NCI-H2081 (cell line): ENCODE measurements at regions not wholly inside any gene's neighbourhood (a gene's known extent, or its start where the extent isn't known, plus 50 kb on each side); places are given as distances from the start of the nearest gene placed in this dataset.

ENCODE experiments used
- DNase-seq, 2 experiments: peaks; one replicate each; lab custom pipeline; 2025; lab: John Stamatoyannopoulos, UW

DNA sequence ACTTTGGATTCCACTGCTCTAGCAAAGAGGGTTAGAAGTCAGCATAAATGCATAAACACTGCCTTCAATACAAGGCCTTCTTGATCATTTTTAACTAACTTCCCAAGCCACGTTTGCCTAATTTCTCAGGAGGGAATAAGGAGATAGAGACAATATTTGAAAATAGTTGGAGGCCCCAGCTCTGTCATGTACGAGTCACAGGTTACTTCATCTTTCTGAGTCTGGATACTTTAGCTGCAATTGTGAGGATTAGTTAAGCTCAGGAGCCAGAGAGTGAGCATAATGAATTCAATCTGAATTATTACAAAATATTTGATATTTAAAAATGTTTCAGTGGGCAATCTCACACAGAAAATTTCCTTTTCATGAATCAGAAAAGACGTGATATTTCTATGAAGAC is 298.9 kb downstream of the SHOX2 start:
- DNase-seq, result no peak

DNA sequence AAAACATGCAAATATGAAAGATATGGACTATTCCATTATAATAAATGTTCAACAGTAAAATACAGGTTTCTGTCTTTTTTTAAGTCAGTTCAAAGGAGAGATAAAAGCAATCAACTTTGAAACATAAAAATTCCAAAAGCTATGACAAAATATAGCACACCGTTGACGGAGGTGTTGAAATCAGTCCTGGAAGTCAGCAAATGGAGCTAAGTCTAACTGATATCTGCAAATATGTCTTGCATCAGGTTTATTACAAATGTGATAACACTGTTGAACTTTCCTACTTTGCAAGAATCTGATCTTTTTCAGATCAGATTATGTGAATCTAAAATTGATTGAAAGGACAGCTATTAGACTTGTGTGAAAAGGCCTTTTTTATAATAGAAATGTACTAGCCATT is 300.7 kb downstream of the SHOX2 start:
- DNase-seq, result no peak

DNA sequence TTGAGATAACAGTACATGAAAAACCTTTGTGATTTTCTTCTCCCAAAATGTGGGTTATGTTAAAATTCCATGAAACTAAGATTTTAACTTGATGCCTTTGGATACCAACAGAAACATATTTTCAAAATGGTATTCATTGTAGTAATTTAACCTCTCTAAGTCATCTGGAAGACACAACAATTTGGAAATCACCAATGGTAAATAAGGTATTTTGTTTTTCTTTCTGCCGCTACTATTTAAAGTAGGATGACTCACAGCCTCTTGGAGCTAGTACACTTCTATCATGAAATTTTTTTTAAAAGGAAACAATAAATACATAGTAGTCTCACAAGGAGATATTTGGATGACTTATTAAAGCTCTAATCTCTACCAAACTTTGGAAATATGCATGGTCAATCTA is 291.6 kb upstream of the VEPH1 start:
- no peak for DNase-seq

DNA sequence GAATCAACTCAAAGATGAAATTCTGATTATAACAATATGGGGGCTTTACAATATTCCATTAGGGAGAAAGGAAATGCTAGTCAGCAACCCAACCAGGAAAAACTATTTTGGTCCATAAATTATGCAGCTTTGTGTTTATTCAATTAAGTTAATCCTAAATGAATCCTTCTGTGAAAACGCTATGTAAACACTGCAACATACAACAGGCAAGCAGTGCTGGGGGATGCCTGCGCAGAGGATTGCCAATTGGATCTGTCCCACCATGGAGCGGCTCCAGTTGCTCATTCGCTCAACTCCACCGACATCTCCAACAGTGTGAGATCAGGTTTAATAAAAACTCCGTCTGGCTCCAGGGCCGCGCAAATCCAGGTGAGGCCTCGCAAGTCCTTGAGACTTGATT is 290.5 kb upstream of the VEPH1 start:
- no peak for DNase-seq

DNA sequence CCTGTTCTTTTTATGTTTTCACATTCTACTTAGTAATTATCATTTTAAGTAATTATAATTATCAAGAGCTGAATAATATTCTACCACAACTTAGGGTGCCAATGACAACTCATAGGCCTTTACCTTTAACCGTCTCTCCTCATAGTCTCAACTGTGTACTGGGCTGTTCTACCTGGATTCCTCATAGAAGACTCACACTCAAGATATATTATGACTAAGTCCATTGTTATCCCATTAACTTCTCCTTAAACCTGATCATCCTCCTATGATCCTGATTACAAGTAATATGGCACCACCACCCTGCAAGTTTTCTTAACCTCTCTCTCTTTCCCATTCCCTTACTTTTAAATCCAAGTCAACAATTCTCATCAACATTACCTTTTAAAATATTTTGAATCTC is 285.9 kb upstream of the VEPH1 start:
- no peak for DNase-seq

- DNase-seq, result no peak
Observed at GRCh38 chr3:157786618-157787017, 283.4 kb upstream of the VEPH1 start.

GRCh38 chr3:157786211-157786610 is 283.0 kb upstream of the VEPH1 start:
- DNase-seq, result no peak

- no peak for DNase-seq
Observed at GRCh38 chr3:157785102-157785826, 282.0 kb upstream of the VEPH1 start.

DNA sequence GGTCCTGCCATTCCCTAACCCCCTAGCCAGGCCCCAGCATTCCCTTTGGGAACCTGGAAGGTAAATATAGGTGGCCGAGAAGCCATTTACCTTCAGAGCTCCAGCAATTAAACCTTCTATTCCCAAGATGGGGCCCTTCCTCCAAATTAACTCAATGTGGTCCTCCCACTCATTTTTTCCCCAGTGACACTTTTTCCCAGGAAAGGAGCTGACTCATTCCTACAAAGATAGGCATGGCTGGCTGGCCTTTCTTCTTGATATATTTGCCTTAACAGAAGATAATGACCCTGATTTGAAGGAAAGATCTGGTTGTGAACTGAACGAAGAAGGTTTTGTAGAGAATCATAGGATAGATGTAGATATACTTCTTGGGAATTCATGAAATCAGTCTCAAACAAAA is 279.0 kb upstream of the VEPH1 start:
- DNase-seq, result no peak

DNA sequence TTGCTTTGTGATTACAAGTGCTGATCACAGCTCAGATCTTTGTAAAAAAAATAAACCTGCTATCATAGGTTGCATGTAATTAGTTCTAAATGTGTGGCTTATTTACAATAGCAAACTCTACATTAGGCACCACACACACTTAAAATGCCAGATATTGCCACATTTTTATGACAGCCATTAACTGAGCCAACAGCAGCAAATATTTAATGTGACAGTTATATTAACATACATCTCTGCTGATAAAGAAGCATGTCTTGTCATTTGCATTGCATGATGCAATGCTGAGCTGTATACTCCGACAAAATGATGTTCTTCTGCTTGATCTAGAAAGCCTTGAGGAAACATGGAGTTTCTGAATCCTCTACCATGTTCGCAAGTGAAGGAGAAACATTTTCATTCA is 273.6 kb upstream of the VEPH1 start:
- no peak for DNase-seq

GRCh38 chr3:157775446-157775845 is 272.2 kb upstream of the VEPH1 start:
- DNase-seq, result no peak

DNA sequence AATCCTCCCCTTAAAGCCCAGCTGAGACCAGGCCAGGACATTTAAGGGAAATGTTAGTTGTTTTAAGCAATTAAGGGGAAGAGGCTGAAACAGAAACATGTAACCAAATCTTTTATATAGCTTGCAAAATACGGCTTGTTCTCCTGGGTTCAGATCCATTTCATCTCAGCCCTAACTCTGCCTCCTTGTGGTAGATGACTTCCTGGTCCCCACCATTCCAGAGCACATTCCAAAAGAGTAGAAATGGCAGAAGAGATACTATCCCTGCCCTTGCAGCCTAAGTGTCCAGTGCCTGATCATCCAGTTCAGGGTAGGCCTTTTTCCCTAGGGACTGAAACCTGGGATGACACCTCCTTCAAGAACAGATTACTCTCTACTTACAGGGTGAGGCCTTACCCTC is 266.2 kb upstream of the VEPH1 start:
- no peak for DNase-seq

DNA sequence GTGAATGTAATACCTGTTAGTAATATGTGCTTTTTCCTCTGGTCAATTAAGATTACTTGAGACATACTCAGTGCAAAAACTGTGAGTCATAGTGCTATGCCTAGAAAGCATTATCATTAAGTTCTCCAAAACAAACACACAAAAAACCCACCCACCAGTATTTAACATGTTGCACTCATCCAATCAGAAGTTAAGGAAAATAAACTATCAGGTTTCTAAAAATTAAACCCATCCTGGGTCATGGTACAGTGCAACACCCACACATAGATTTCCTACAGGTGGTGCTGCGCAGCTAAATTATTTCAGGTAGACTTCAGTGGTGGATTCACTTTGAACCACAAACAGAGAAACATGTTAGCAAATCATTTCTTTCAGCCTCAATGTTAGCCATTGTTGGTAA is 264.4 kb upstream of the VEPH1 start:
- DNase-seq, result no peak

GRCh38 chr3:157763644-157764043 is 260.4 kb upstream of the VEPH1 start:
- DNase-seq, result no peak

GRCh38 chr3:157759311-157759710 is 256.1 kb upstream of the VEPH1 start:
- no peak for DNase-seq

GRCh38 chr3:157755233-157755632 is 252.0 kb upstream of the VEPH1 start:
- DNase-seq, result no peak

- DNase-seq, result peak in 1 of 2 experiments; percentile 28
Observed at GRCh38 chr3:157754451-157754850, 251.2 kb upstream of the VEPH1 start.

GRCh38 chr3:157753787-157754136 is 250.5 kb upstream of the VEPH1 start:
- DNase-seq, result no peak

DNA sequence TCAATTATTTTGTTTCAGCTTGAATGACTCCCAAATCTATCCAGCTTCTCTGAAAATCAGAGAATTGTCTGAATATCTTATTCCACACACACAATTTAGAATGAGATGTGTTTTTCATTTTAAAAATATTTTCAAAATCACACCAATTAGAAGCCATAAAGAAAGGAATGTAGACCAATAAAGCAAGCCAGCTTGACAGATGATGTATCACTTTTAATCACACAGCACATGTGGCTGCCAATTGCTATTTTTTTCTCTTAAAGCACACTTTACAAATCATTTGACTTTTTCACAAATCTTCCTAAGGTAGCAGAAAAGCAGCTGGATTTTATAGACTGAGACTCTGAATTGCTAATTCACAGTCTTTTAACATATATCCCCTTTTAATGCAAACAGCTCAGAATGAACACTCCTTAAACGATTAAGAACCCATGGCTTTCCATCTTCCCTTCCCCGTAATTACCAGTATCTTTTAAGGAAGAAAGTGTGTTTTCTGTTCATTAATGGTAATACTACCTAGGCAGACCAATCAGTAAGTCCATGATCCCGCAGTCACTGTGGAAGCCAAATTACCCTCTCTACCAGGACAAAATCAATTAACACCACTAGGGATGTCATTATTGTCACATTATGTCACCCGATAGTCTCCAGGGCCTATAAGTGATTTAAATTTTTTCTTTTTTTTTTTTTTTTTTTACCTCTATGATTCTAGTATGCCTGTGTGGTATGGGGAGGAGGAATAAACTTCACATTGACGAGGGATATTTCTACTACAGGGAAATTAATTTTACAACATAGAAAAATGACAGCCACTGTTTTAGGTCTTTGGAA is 250.0 kb upstream of the VEPH1 start:
- peak in 1 of 2 experiments; percentile 34 for DNase-seq

DNA sequence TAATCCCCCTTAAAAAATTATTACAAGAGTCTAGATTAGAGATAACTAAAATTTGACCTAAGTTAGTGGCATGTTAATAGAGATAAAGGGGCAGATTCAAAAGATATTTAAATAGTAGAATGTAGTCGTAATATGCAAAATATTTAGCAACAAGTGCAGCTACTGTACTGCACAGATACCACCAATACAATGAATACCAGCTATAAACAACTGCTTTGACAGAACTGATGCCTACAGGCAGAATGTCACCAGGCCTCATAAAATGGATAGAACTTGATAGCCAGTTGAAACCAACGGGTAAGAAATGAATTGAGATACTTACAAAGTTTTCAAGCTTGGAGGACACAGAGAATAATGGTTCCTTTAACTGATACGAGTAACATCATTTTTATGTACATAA is 249.3 kb upstream of the VEPH1 start:
- no peak for DNase-seq

DNA sequence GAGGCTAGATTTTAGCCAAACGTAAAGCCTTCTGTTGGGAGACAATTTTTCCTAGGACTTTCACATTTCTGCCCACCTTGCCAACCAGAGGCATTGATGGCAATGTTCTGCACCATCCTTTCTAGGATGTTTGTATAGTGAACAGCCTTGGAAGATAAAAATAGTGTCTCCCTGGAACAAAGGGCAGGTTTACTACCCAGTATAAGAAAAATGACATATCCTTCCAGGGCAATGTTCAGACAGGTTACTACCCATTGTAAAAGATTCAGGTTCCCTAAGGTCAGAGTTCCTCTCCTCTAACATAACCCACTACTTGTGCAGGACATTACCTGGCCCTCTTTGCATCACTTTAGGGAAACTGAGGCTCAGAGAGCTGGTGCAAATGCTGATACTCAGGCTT is 248.2 kb upstream of the VEPH1 start:
- no peak for DNase-seq

GRCh38 chr3:157746391-157746790 is 243.2 kb upstream of the VEPH1 start:
- no peak for DNase-seq

DNA sequence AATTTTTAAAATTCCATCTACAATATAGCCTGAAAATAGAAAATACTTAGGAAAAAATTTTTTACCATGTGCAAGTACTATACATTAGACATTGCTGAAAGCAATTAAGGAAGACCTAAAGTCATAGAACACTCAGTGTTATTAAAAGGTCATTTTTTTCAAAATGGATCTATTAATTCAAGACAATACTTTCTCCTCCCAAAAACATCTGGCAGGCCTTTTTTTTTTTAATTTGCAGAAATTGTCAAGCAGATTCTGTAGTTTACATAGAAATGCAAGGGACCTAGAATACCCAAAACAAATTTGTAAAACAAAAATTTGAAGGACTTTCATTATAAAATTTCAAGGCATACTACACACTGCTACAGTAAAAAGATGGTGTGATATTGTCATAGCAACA is 238.4 kb upstream of the VEPH1 start:
- DNase-seq, result no peak

- DNase-seq, result no peak
Observed at GRCh38 chr3:157738441-157738840, 235.2 kb upstream of the VEPH1 start.
